ENCODE measurements at regions not wholly inside any gene's neighbourhood (a gene's known extent, or its start where the extent isn't known, plus 50 kb on each side); places are given as distances from the start of the nearest gene placed in this dataset.

- DNase-seq (ENCODE audit: extremely low read depth, low read depth, low spot score) = no peak
Measured at GRCh38 chr20:17795003-17795402, 95.2 kb downstream of the BANF2 start.

GRCh38 chr20:17794400-17794799 is 94.6 kb downstream of the BANF2 start:
- no peak for DNase-seq (ENCODE audit: extremely low read depth, low read depth, low spot score)

GRCh38 chr20:17793986-17794385 is 94.2 kb downstream of the BANF2 start:
- DNase-seq (ENCODE audit: extremely low read depth, low read depth, low spot score) = no peak

GRCh38 chr20:17790296-17790695 is 90.5 kb downstream of the BANF2 start:
- DNase-seq (ENCODE audit: extremely low read depth, low read depth, low spot score) = no peak

- no peak for DNase-seq (ENCODE audit: extremely low read depth, low read depth, low spot score)
Measured at GRCh38 chr20:17787816-17788215, 88.0 kb downstream of the BANF2 start.

- no peak for DNase-seq (ENCODE audit: extremely low read depth, low read depth, low spot score)
Measured at GRCh38 chr20:17786221-17786718, 86.5 kb downstream of the BANF2 start.

Data from glomerular endothelial cell (primary cell).